ENCODE measurements at regions not wholly inside any gene's neighbourhood (a gene's known extent, or its start where the extent isn't known, plus 50 kb on each side); places are given as distances from the start of the nearest gene placed in this dataset.
"Not testable (repeated sequence)": the region's sequence is repeated elsewhere in the genome, so short reads cannot be mapped to it uniquely, and the experiment has no call there.

DNA sequence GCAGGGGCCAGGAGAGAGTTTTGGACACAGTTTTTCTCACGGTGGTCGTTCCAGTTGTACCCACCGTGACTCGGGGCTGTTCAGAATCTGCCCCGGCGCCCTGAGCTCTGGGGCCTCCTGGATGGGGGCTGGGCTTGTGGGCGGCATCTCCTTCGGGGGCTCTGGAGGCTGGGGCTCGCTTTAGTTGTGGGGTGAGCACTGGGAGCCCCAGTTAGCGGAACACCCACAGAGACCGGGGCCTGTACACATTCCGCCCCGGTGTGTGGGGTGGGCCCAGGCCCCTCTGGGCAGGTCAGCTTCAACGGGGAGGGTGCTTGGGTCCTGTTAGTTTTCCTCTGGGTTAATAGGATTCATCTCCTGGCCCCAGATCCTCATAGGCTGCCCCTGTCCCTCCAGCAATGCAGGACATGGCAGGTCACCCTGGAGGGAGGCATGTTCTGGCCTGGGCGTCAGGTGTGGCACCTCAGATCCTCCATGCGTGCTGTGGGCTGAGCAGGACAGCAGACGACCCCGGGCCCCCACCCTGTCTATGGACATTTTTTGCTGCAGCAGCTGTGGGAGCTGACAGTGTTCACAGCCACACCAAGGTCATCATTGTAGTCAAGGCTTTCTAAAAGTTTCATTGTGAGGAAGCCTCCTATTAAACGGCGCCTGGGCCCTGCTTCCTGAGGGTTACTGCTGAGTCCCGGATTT is 393.2 kb downstream of the TMEM121 start:
- no peak for DNase-seq (ENCODE audit: low spot score)

DNA sequence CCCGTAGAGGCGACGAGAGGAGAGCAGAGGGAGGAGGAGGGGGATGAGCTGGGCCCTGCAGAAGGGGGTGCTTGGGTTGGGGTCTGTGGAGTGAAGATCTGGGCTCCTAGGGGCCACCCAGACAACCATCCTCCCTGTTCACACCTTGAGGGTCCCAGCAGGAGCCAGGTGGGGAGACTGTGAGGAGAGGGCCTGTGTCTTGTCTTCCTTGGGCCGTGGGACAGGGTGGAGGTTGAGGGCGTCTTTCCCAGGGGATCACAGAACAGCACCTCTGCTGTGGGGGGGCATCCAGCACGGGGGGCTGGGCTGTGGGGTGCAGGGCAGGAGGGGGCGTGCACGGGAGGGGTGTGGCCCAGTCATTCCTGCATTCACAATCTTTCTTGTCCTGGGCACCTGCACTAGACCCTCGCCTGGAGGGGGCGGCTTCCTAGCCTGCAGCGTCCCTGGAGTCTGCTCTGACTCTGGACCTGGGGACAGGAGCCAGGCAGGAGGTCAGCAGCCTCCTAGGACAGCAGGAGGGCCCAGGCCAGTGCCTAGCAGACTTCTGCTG is 393.8 kb downstream of the TMEM121 start:
- DNase-seq (ENCODE audit: low spot score), result not testable (repeated sequence)

DNA sequence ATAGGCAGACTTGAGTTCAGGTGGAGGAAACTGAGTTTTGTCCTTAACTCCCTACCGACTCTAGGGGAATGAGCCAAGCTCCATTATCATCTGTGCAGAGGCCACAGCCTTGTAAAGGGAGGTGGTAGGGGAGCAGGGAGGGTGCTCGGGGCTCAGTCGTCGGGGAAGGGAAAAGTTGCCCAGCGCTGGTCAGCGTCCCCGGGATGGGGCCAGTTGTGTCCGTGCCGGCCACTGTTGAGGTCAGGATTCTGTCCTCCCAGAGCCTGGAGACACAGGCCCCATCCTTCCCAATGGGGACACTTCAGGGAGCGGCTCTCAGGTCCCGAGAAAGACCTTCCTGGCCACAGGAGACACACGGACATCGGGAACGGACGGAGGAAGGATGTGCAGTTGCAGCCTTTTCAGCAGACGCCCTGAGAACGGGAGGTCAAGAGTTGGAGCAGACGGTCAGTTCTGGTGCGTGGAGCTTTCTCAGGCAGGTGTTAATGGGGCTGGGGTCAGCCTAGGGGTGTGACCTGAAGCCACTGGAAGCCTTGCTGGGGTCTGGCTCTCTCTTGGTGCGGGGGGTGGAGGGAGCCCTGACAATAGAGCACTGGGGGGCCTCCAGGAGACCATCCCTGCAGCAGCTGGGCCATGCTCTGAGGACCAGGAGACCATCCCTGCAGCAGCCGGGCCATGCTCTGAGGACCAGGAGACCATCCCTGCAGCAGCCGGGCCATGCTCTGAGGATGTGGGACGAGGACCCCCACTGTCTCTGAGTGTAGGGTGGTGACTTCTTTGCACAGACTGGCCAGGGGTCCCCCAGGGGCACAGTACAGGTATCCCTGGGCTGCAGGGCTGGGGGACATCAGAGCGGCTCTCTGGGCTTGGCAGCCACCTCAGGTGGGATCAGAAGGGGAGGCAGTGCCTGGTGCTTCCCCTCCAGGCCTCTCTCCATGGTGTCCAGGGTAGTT is 394.7 kb downstream of the TMEM121 start:
- not testable (repeated sequence) for DNase-seq (ENCODE audit: low spot score)

DNA sequence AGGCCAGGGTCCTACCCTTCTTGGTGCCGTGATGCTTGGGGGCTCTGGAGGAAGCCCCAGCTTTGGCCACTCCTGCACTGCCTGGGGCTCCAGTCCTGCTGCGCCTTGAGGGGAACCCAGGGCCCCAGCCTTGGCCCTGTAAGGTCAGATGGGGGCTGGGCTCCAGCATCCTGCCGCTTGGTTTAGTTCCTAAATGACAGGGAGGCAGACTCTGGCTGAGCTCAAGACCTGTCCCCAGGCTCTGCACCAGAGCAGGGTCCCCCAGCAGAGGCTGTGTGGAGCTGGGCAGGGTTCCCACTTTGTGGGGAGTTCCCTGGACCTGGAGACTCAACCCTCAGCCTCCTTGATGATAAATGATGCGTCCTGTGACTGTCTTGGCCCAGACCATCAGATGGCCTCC is 395.4 kb downstream of the TMEM121 start:
- DNase-seq (ENCODE audit: low spot score), result not testable (repeated sequence)

DNA sequence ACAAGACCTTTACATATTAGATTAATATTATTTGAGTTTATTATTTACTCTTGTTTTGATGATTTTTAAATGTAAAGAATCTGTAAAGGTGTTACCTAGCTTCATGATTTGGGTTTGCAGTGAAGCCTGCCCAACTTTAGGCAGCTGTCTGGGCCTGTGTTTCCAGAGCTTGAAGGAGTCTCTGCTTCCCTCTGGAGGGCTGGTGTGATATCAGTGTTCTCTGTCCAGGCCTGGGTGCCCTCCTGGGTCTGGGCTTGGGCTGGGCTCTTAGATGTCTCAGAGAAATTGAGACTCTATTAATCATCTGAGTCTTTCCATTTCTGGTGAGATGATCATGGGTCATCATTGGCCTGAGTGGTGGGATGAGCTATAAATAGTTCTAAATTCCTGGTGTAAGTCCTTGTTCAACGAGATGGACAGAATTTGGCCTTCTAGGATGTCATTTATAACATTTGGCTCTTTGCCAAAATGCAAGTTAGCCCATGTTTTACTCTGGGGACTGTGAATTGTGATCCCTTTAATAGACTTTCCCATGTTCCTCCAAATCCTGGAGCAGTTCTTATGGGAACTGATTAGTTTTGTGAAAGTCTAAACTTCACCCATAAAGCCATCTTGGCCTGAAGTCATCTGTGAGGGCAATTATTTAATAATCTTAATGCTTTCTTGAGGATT is 397.3 kb downstream of the TMEM121 start:
- not testable (repeated sequence) for DNase-seq (ENCODE audit: low spot score)

DNA sequence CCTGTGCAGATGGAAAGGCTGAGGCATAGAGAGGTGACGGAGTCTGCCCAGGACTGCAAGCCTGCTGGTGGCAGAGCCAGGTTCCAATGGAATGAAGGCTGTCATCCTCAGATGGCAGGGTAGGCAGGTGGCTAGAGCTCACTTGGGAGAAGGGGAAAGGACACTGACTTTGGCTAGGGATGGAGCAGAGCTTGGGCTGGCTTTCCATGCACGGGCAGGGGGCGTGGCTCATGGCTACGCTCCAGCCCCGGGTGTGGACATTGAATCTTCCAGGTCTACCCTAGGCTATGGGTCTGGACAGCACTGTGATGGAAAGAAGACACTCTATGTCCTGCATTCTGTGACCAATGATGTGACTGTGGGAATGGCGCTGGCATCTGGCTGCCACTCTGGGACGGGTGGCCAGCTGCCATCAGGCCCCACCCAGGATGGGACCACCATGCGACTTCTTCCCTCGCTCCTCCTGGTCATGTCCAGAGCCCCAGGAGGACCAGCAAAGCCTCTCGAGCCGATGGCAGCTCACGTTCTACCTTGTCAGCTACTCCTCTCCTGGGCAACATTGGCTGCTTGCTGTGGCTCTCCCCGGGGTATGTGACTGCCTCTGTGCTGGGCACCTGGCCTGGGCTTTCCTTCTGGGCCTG is 398.7 kb downstream of the TMEM121 start:
- no peak for DNase-seq (ENCODE audit: low spot score)

DNA sequence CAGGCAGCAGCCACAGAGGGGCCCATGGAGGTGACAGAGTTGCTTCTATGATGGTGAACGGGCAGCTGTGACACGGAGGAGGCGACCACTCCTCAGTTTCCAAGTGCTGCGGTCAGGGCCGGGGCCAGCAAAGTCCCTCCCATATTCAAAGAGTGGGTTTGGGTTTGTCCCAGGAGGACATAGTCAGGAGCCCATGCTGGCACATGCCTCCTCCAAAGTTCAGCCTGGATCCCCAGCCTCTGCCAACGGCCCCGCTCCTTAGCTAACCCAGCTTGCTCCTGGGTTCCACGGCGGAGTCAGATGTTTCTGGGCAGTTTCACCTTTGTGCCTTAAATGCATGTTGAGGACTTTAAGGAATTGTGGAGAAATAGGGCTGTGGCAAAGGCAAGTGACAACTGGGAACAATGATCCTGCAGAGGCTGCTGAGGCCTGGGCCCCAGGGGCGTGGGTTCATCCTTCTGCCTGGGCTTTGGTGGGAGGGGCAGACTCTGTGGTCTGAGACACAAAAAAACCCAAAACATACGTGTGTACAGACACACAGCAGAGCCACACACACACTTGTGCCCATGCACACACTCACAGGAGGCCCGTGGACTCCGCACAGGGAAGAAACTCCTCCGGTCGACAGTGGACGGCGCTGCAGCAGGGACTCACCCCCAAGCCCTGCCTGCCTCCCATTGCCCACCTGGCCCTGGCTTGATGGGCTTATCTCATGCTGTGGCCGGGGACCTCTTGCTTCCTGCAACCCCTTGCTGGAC is 399.4 kb downstream of the TMEM121 start:
- no peak for DNase-seq (ENCODE audit: low spot score)

DNA sequence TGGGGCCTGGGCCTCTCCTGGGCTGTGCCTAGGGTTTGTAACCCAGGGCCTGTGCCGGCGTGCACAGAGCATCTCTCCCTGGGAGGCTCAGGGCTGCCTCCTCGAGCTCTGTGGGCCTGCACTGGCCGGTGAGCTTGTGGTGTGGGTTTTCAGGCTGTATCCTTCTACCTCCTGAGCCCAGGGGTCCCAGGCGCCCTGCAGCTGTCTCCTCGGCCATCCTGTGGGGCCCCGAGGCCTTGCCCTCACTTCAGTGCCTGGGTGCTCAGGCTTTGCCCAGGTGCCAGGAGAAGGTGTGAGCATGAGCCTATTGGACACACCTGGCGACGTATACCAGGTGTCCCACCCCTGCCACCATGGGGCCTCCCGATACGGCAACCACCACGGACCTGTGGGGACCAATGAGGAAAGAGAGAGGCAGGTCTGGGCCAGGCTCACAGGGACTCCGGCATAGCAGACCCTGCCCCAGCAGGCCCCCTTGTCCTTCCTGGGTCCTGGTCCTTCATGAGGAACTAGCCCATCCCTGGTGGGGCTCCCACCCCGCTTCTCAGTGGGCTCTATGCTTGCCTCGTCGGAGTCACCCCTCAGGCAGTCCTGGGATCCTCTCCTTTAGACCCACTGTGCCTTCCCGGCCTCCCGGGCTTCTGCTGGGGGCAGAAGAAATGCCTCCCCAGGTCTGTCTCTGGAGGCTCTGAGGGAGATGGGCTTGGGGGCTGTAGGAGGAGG is 400.2 kb downstream of the TMEM121 start:
- no peak for DNase-seq (ENCODE audit: low spot score)

DNA sequence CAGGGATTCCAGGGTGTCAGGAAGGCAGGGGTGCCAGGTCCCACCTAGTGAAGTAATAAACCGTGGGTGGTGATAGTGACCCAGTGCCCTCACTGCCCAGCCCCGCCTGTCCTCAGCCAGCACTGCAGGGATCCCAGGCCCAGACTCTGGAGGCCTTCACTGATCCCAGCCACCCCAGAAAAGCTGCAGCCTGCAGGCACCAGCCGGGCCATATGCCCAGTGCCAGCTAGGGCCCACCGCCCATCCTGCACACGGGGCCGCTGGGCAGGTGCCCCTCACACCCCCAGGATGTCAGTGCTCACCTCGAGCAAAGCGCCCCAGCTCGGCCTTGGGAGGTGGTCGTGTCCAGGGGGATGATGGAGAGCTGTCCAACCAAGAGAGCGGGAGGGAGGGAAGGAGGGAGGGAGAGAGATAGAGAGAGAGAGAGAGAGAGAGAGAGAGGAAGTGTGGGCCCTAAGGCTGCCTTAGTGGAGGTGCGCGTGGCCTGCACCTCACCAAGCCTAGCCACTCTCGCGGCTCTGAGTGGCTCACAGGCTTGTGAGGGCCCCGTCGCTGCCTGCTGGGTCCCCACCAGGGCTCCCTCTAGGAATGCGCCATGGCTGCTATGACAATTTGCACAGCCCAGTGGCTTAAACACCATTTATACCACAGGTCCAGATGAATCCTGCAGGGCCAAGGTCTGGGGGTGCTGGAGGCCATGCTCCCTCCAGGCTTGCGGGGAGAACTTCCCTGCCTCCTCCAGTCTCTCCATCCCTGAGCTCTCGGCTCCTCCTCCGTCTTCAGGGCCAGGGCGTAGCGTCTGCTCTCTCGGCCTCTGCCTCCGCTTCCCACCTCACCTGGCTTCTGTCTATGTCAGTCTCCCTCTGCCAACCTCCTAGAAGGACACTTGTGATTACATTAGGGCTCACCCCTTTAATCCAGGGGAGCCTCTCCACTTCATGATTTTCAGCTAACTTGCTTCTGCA is 401.0 kb downstream of the TMEM121 start:
- DNase-seq (ENCODE audit: low spot score), result no peak

DNA sequence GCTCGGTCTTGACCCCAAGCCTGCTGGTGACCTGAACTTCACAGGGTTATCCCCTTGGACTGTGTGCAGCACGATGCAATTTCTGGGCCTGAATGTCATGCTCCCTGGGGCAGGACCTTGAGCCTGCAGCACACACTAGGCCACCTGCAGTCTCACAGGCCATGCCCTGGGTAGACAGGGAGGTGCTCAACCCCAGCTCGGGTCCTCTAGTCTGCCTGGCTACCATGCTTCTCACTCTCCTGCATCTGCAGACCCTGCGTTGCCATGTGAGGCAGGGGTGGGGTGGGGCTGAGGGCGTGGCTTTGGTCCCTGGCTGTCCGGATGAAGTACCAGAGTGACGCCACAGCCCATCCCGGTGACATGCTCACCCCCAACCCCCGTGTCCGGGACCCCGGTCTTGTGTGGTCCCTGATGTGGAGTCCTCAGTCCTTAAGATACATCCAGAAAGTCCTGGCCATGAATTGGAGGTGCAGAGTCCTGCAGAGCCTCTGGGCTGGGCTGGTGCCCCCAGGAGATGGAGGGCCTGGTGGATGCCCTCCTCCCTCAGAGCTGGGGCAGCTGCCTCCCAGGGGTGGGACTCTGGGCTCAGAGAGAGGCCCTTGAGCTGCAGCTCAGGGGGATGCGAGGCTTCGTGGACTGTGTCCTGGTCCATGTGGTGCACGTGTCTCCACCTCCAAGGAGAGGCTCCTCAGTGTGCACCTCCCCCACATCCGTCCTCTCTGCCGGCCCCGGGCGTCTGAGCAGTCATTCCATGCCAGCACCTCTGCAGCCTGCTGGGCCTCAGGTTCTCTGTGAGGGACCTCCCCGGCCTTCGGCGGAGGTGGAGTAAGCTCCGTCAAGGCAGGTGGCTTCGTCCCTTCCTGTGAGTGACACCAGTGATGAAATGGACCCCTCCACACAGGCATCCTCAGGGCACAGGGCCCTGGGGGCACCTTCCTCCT is 402.1 kb downstream of the TMEM121 start:
- DNase-seq (ENCODE audit: low spot score), result not testable (repeated sequence)

DNA sequence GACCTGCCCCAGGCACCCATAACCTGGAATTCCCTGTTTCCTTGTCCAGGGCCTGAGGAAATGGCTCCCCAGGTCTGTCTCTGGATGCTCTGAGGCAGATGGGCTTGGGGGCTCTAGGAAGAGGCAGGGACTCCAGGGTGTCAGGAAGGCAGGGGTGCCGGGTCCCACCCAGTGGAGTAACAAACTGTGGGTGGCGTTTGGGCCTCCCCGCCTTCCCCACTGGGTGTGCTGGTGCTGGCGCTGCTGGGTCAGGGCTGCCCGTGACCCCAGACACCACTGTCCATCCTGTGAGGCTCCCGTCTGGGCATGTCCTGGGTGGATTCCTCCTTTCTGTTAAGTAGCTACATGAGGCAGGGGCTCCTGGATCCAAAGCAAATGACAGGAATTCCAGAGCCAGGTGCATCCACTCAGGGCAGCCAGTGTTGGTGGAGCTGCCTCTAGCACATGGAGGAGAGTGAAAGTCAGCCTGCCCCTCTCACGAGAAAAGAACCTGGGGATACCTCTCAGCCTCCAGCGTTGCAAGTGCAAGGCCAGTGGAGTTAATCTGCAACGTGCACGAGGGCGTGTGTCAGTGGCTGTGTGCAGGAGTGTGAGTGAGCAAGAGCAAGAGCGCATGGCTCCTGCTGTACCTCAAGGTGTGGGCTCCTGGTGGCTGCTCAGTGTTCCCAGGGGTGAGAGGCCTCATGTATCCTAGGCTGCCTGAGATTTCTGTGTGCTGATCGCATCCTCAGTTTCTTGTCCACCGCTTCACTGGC is 403.1 kb downstream of the TMEM121 start:
- DNase-seq (ENCODE audit: low spot score), result no peak

DNA sequence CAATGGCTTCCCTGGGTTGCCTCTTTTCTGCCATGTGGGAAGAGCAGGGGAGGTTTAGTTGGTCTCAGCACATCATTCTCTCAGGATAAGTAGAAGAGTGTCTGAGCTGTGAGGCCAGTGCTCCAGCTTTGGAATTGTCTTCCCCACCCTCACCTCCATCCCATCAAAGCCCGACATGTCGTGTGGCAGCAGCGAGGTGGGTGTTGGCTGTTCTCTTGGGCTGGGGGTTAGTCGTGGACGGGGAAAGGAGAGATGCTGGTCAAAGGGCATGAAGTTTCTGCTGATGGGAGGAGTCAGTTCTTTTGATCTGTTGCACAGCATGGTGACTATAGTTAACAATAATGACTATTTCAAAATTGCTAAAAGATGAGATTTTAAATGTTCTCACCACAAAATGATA is 404.2 kb downstream of the TMEM121 start:
- no peak for DNase-seq (ENCODE audit: low spot score)

DNA sequence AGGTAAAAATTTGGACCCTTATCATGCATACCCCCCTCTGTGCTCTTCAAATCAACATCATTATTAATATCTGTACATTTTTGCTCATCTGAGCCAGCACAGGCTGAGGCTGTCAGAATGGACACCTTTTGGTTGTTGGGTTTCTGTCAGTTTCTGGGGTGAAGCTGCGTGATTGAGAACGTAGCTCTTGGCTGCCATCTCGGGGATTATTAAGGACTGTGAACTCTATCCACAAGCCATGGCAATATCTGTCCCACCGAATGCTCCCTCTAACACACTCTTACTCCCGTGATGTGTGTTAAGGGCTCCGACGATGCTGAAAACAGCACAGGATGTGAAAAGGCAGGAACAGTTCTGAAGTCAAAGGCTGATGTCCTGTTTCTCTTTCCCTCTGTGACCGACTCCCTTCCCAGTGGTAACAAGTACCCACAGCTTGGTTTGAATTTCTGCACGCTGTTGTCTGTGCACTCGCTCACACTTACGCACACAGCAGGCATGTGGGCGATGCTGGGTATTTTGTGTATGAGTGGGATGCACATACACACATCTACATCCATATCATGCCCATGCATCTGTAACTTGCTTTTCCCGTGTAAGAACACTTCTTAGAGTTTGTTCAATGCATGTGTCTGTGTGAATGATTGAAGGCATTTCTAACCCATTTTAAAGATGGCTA is 405.6 kb downstream of the TMEM121 start:
- DNase-seq (ENCODE audit: low spot score), result peak; percentile 7

DNA sequence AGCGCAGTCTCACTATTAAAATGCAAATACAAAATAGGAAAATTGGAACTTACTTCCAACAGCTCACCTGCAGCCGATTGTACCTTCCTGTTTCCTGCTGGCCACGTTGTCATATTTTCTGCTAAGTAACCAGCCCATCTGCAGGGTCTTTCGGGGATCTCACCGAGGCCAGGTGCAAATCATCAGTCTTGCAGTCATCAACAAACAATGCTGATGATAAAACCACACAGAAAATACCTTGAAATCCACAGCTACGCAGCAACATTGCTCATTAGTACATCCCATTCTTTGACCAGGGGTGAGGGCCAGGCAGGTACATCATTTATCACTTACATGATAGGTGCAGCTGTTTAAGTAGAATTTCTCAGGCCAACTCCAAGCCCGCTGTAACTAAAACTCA is 406.9 kb downstream of the TMEM121 start:
- no peak for DNase-seq (ENCODE audit: low spot score)

DNA sequence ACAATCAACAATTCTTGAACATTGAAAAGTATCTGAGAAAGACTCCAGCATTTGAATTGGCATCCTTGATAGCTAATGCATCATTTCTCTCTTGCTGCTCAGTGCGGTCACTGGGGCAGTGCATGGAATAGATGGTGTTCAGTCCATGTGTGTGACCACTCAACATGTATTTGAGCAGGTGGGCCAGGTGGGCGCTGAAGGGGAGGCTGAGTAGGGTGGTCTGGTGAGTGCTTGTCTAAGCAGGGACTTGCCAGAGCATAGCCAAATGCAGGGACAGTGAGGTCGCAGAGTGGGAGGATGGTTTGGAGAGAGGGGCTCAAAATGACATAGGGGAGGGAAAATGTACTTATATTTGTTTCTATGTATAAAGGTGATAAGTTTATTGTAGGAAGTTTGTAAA is 409.0 kb downstream of the TMEM121 start:
- DNase-seq (ENCODE audit: low spot score), result no peak

DNA sequence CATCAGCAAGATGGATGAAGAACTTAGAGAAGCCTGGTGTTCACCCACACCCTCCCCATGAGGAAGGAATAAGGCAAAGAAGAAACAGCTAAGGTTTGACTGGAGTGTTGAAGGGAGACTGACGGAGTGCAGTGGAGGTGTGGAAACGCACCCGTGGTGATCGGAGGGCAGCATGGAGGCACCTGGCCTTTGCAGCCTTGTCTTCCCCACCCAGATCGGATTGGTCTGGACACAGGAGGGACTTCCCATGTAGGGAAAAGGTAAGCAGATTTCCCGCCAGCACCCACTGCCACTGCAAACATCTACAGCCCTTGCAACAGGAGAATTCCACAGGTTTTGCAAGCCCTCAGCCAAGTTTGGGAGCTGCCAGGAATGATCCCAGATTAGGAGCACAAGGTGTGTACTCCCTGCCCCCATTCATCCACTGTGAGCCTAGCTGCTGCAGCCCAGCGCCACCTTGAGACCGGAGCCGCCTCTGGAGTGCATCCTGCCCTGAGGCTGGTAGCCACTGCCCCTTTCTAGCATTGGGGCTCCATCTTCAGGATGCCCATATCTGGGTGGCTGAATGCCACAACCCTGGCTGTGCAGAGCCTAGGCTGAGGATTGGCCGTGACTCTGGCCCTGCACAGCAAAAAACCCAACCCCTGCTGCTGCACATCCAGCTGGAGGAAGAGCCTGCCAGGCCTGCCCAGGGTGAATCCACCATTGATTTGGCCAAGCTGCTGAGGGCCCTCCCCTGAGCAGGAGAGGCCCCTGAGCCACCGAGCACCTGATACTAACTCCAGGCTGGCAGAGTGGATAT is 411.1 kb downstream of the TMEM121 start:
- DNase-seq (ENCODE audit: low spot score), result no peak
